Epithelial cell of prostate (primary cell): ENCODE measurements at regions not wholly inside any gene's neighbourhood (a gene's known extent, or its start where the extent isn't known, plus 50 kb on each side); places are given as distances from the start of the nearest gene placed in this dataset.
"Not testable (repeated sequence)": the region's sequence is repeated elsewhere in the genome, so short reads cannot be mapped to it uniquely, and the experiment has no call there.

Source experiments
- DNase-seq: peaks from one replicate; pipeline ENCODE4 v3.0.0-alpha.2; 2011; ENCODE audit warnings: low read depth, low spot score
- H3K27ac ChIP-seq: fragments of 450-650 bp; 2 replicates; pipeline ENCODE4 v1.5.1; 2017; ENCODE audit warnings: mild to moderate bottlenecking

DNA sequence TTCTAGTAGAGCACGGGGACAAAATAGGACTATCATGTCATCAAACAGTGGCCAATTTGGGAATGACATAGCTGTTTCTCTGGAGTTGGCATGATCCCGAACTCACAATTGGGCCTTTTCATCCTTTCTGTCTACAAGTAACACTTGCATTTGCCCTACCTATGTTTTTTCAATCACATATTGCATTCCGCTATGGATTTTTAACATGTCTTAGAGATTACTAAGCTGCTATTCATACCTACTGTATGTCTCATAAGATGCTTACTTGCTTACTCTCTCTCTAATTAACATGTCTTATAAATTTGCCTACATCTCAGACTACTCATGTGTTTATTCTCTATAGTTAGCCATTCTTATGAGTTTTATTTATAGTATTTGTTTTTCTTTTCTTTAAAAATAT, 341.2 kb upstream of the CTNND2 start:
- no peak for DNase-seq
- H3K27ac ChIP-seq = peak overlapping the region; percentile 77

DNA sequence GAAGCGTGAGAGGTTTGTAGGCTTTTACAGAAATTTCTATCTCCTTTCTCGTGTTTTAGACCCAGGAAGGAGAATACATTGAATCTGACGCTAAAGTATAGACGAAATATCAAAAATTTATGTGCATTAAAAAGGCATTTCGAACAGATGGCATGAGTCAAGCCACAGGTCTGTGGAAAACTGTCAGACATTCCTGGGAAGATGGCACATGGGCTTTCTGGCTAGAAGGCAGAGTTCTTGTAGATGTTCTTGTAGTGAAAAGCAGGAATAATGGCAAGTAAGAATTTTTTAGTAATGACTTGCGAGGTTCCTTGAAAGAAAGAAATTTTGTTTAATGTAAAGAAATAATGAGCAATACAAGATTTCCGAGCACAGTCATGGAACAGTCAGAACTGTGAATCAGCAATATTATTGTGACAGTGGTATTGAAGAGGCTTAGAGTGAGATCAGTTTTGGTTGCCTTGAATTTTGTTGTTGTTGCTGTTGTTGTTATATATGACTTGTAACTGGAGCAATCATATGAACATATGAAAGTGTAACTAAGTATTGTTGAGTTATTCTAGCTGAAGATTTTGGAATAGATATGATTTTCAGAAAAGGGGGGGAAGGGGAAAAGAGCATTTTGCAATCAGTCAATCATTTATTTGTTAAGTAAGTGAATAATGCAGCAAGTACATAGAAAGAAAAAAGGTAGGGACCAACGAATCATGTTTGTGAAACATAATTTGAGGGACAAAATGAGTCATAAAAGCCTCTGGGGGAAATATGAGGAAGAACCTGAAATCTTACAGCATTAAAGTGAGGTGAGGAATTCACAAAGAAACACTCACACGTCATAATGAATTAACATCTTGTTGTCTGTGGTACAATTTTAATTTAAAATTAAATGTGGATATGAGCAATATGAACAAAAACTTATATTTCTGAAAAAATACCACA, 339.0 kb upstream of the CTNND2 start:
- H3K27ac ChIP-seq = peak overlapping the region; percentile 77
- peak; percentile 8 for DNase-seq

DNA sequence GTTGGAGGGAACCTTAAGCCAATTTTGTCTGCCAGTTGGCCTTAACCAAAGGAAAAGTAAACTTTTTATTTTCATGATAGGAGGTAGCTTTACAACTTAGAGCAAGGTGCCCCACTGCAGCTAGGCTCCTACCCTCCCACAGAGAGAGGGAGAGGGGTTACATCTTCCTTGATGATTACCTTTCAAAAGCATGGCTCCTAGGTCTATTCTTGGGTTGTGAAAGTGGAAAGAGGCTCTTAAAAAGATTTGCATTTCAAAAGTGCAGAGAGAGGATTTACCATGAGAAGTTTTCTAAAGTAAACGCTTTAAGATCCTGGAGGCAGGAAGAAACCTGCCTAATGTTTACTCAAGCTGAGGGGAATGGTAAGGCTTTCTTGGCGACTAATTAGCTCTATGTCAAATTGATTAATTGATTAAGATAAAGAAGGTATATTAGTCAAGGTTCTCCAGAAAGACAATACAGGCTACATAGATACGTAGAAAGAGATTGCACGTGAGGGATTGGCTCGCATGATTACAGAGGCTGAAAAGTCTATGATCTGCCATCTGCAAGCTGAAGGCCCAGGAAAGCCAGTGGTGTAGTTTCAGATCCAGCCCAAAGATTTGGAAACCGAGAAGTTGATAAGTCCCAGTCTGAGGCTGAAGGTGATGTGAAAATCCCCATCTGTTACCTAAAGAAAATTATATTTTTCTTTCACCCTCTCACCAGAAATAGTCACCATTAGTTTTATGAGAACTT, 333.8 kb upstream of the CTNND2 start:
- DNase-seq = no peak
- no peak overlapping the region for H3K27ac ChIP-seq

DNA sequence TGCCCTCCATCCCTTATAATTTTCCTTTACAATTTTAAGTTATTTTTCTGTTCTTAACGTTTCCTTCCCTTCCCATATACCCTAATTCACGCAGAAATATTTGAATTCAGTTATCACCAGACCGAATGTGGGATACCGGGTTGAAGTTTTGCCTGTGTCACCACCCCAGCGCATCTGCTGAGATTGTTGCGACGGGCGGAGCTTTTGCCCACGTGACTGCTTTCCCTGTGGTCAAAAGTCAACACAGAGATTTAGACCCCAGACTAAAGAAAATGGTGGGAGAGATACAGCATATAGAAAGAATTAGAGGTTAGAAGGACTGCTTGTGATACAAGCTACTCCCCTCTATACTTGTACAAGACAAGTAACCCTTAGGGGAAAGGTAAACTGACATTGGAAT, 326.4 kb upstream of the CTNND2 start:
- no peak for DNase-seq
- no peak overlapping the region for H3K27ac ChIP-seq

DNA sequence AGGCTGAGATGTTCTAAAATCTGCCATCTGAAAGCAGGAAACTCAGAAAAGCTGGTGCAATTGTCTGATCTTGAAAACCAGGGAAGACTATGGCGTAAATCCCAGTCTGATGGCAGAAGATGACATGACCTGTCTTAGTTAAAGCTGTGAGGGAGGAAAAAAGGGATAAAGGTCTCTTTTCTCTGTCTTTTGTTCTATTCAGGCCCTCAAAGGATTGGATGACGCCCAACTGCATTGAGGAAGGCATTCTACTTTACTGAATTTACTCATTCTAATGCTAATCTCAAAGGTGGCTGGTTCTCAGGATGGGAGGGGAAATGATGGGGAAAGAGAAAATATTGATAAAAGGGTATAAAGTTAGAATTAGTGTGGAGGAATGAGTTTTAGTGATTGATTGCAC, 312.8 kb upstream of the CTNND2 start:
- no peak for DNase-seq

DNA sequence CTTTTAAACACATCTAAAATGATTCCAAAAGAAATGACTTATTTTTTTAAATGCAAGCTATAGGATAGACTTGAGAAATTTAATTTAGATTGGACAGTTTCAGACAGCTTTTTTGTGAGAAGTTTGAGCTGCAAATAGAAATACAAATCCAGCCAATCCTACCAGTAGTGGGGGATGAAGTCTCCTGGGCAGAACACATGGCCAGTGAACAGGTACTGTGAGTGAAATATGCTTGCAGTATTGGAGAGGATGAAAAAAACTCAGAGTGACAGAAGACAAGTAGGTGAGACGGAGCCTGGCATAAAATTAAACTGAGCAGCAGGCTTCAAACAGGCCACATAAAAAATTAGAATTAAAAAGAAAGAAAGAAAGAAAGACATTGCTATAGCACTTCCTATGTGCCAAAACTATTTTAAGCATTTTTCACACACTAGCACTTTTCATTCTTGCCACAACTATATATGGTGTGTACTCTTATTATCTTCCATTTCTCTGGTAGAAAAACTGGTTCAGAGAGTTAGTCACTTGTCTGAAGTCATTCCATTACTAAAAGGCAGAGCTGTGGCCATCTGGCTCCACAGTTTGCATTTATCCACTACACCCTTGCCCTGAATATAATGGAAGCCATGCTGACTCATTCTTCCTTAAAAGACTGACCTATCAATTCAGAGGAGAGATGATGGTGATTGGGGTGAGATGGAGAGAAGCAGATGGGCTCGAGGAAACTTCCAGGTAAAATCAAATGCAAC, 310.2 kb upstream of the CTNND2 start:
- no peak for DNase-seq
- H3K27ac ChIP-seq = no peak overlapping the region

More for the DNA sequence above, 312.8 kb upstream of the CTNND2 start:
- H3K27ac ChIP-seq = no peak overlapping the region

DNA sequence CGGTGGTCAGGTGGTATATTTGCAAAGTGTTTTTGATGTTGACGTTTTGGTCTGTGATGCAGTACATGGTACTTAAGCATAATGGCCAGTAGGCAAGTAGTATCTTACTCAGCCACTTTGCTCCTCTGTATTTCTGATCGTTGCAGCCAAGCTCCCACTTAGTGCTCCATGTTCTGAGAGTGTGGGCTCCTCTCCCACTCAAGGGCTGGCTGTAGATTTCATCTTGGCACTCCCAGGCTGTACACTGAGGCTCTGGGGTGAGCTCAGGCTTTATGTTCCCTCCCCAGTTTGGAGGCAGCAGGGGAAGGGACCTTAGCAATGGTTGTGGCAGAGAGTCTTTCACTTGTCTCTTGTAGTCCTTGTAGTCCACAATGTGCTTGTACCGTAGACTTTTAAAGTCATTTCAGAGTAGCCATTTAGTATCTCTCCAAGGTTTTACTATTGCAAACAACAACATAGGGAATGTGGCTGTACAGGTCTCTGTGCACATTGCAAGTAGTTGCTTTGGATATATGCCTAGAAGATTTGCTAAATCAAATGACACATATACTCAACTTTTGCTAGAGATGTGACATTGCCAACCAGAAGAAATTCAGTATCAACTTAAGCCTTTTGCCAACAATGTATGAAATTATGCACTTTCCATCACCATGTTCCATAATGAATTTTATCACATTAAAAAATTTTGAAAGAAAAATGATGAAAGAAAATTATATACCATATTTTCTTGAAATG, 304.3 kb upstream of the CTNND2 start:
- H3K27ac ChIP-seq = no peak overlapping the region
- DNase-seq = no peak

DNA sequence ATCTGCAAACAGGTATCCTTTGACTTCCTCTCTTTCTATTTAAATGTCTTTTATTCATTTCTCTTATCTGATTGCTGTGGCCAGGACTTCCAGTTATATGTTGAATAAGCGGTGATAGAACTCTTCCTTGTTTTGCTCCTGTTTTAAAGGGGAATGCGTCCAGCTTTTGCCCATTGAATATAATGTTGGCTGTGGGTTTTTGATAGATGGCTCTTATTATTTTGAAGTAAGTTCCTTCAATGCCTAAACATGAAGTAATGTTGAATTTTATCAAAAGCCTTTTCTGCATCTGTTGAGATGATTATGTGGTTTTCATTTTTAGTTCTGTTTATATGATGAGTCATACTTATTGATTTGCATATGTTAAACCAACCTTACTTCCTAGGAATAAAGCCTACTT, 300.5 kb upstream of the CTNND2 start:
- DNase-seq = no peak
- H3K27ac ChIP-seq = no peak overlapping the region

DNA sequence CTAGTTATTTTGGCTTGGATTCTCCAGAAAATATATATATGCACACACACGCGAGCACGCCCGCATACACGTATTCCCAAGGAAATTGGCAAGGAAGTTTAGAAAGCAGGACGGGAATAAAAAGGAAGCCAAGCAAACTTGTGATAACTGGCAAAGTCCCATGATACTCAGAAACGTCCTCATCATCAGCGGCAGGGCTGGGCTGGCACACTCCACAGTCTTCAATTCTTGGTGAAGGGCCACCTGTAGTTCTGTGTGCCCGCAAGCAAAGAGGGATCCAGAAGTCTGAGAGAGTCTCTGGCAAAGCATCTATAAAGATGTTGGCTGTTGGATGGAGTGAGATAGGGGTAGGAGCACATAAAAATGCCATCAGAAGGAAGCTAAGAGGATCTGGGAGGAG, 289.3 kb upstream of the CTNND2 start:
- no peak for DNase-seq
- H3K27ac ChIP-seq = no peak overlapping the region

DNA sequence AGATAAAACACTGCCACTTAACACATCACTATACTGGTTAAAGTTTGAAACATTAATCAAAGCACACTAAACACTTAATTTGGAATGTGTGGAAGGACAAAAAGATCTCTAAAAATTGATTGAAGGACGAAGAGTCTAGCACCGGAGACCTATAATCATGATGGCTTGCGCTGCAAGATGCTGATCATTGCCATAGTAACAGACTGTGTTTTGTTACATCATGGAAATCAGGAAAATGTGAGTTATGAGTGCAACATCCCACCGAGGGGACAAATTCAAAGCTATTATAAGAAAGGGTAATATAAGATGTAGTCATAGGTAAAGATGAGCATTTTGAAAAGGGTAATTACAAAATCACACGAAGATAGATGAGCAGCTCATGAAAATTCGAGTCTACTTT, 278.8 kb upstream of the CTNND2 start:
- H3K27ac ChIP-seq = no peak overlapping the region
- DNase-seq = no peak

DNA sequence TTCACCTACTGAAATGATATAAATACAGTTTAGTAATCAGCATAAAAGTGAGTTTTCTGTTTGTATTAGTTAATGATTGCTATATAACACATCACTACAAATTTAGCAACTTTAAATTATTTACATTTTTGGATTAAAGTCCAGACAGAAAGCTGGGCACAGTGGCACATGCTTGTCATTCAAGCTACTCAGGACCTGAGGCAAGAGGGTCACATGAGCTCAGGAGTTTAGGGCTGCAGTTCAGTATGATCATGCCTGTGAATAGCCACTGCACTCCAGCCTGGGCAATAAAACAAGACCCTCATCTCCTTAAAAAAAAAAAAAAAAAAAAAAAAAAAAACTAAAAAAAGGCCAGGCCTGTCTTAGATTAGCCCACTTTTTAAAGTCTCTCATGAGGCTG, 273.6 kb upstream of the CTNND2 start:
- DNase-seq = no peak
- no peak overlapping the region for H3K27ac ChIP-seq

DNA sequence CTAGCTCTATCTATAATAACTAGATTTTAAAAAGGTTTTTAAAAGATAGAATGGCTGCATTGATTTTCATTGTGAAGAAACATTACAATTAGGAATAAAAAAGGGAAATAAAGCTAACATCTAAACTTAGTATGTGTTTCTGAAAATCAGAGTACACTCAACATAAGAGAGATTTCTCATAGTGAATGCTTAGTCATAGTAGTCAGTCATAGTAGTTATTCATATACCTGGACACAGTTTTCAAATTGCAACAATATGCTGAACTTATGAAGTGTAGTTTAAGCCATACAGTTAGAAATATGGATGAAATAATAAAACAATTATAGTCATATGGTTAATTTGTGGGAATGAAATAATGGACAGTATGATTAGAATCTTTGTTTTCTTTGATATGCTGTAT, 273.0 kb upstream of the CTNND2 start:
- no peak overlapping the region for H3K27ac ChIP-seq
- no peak for DNase-seq

DNA sequence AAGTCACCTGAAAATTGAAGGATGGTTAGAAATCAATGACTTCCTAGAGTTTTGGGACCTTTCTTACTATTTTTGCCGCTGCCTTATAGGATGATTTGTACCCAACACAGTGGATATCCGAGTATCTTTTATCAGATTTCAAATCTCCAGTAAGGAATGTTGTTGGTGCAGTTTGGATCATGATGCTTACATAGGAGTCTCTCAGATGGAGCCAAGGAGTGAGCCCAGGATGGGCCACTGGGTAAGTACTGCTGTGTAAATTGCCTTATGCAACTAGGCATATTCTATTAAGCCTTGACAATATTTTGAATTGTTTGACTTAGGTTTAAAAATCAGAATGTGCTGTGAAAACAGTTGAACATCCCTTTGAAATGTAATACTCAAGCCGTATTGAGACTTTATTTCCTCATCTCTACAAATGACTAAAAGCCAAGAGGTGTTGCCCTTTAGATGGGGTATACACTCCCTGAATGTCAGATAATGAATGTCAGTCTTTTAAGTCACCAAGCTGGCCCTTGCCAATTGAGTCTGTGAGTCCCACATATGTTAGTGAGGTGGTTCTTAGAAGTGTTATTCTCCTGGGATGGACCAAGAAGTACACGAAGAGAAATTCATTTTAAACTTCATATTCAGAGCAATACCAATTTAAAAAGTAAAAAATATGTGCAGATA, 271.8 kb upstream of the CTNND2 start:
- no peak for DNase-seq

DNA sequence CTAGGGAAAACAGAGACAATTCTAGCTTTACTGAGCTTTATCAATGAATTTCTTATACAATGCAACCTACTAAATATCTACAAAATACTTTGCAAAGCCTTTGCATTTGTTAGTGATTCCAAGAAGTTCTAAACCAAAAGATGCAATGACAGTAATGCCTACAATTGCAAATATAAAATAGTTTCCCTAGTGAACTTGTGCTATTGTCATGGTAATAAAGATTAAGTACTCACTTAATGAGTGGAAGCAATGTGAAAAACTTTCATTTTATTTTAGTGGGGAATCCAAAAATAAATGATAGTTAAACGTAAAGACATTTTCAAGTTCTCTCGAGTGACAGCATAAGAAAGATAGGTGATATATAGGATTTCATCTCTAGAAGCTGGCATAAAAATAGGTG, 270.5 kb upstream of the CTNND2 start:
- no peak overlapping the region for H3K27ac ChIP-seq
- no peak for DNase-seq

More for the DNA sequence above, 271.8 kb upstream of the CTNND2 start:
- no peak overlapping the region for H3K27ac ChIP-seq

DNA sequence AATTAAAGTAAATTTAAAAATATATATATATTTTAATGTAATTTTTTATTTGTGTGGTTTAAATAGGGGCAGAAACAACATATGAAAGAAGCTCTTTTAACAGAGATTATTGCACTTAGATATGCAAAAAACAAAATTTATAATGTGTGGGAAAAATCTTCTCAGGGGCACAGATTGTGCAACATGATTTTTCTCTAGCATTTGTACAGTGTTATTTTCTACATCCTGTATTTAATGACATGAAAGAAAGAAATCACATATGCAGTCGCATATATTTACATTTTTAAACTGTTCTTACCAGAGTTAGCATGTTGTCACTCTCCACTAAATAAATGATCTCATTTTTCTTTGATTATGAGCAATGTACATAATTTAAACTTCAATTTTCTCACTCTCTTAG, 265.3 kb upstream of the CTNND2 start:
- DNase-seq = no peak
- no peak overlapping the region for H3K27ac ChIP-seq

DNA sequence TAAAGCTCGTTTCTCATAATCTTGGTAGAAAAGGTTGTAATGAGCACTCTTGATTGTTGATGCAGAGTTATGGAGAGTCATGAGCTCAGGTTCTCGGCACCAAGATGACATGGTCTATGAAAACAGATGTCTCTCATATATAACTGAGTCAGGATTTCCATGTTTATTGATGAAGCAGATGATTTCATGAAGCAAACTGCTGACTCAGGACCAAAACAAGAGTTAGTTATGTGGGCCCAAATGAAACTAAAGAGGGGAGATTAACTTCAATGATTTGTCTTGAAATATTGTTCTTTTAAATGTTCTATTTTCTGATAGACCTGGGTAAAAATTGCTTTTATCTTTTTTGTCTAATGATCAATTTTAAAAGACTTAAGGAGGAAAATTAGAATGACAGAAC, 258.6 kb upstream of the CTNND2 start:
- no peak for DNase-seq
- no peak overlapping the region for H3K27ac ChIP-seq

DNA sequence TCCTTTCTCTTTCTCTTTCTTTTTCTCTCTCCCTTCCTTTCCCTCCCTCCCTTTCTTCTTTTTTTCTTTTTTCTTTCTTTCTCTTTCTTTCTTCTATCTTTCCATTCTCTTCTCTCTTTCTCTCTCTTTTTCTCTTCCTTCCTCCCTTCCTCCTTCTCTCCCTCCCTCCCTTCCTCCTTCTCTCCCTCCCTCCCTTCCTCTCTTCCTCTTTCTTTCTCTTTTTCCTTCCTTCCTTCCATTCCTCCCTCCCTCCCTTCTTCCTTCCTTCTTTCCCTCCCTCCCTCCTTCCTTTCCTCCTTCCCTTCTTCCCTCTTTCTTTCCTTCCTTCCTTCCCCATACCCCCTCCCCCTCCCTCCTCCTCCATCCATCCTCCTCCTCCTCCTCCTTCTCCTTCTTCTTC, 243.3 kb upstream of the CTNND2 start:
- no peak overlapping the region for H3K27ac ChIP-seq
- DNase-seq = no peak

DNA sequence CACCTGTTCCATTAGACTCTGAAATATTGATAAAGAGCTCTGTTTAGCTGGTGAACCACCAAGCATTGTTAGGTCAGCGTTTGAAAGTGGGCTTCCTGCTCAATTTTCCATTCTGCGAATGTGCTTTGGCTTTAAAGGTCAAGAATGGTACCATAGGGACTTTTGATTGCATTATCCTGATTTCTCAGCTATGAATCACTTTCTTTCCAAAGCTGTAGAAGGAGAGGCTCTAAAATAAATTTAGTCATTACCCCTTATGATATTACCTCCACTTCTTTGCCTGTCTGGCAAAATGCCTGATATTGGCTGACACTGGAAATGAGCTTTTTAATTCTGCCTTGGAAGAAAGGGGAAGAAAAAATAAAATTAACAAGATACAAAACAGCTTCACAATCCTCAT, 237.2 kb upstream of the CTNND2 start:
- H3K27ac ChIP-seq = no peak overlapping the region
- no peak for DNase-seq

DNA sequence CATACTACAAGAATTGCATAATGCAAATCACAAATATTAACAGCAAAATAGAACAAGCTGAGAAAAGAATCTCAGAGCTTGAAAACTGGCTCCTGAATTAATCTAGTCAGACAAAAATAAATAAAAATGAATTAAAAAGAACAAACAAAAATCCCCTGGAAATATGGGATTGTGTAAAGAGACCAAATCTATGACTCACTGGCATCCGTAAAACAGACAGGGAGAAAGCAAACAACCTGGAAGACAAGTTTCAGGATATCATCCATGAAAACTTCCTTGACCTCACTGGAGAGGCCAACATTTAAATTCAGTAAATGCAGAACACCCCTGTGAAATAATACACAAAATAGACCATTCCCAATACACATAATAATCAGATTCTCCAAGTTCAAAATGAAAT, 229.3 kb upstream of the CTNND2 start:
- DNase-seq = no peak

DNA sequence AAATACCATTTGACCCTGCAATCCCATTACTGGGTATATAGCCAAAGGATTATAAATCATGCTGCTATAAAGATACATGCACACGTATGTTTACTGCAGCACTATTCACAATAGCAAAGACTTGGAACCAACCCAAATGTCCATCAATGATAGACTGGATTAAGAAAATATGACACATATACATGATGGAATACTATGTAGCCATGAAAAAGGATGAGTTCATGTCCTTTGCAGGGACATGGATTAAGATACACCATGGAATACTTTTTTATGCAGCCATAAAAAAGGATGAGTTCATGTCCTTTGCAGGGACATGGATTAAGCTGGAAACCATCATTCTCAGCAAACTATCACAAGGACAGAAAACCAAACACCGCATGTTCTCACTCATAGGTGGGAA, 226.8 kb upstream of the CTNND2 start:
- not testable (repeated sequence) for H3K27ac ChIP-seq, DNase-seq

More for the DNA sequence above, 229.3 kb upstream of the CTNND2 start:
- no peak overlapping the region for H3K27ac ChIP-seq
